ENCODE measurements at regions not wholly inside any gene's neighbourhood (a gene's known extent, or its start where the extent isn't known, plus 50 kb on each side); places are given as distances from the start of the nearest gene placed in this dataset.

DNA sequence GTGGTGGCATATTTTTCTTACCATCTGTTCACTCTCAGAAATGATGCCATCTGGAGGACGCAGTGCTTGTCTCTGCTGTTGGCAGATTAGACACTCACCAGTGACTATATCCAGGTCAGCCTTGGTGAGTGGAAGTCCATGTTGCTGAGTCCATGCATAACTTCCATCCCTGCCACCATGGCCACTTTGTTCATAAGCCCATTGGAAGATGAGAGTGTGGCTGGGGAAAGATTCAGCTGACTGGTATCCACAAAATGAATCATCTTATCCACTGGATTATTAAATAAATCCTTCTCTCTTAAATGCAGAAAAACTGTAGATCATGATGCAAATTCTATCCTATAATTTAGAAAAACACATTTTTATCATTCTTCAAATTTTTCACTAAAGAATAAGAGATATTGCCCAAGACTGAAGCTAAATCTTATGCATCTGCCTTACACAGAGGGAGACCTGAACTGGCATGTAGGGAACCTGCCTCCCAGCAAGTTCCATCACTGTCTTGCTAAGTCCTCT is 726.9 kb downstream of the TNS3 start:
- DNase-seq, result no peak

DNA sequence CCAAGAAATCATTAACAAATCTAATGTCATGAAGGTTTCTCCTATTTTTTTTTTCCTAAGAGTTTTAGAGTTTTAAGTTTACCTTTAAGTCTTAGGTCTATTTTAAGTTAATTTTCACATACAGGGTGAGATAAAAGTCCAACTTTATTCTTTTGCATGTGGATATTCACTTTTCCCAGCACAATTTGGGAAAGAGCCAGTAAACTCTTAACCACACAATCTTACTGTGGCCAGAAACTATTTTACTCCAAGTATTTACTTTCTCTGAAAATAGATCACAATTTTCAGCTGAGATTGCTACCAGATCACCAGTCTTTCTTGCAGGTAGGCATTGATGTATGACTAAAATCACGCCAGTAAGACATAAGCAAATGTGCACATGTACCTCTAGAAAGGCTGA is 728.5 kb downstream of the TNS3 start:
- DNase-seq, result no peak

DNA sequence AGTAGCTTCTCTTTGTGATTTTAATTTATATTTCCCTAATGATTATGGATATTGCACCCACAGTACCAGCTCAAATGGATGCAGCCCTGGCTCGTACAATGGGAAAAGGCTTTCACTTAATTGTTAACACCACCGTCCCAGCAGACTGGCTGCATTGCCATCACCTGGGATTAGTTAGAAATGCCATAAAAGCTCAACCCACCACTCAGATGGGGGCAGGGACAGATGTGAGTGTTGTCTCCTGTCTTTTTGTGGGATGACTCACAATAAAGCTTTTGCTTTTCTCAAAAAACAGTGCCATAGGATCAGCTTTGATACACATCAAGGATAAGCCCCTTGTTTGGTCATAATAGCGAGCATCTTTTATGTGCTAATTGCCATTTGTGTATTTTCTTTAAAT is 729.1 kb downstream of the TNS3 start:
- DNase-seq, result no peak

DNA sequence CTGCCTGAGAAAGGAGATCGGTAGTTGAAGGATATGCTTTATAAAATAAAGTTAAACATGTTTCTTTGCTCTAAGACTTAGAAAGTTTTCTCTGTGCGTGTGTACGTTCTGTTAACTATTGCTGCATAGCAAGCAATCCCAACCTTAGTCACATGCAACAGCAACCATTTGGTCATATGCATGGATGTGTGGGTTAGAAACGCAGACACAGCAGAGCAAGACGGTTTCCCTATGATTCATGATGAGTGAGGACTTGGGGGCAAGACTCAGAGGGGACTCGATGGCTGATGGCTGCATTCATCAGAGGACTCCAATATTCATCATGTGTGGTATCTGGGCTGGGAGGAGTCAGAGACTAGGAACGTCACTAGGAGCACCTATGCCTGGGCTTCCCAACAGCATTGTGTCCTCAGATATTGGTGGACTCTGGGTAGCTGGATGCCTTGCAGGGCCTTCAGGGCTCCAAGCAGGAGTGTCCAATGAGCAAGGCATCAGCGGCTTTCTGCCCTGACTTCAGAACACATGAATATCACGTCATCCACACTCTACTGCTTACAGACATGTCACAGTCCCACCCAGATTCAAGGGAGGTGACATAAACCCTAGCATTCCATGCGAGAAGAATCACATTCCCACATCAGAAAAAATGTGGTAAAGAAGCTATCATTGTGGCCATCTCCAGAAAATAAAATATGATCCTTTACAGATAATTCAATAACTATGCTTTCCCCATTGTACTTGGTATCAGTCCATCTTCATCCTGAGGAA is 731.2 kb downstream of the TNS3 start:
- DNase-seq, result no peak

DNA sequence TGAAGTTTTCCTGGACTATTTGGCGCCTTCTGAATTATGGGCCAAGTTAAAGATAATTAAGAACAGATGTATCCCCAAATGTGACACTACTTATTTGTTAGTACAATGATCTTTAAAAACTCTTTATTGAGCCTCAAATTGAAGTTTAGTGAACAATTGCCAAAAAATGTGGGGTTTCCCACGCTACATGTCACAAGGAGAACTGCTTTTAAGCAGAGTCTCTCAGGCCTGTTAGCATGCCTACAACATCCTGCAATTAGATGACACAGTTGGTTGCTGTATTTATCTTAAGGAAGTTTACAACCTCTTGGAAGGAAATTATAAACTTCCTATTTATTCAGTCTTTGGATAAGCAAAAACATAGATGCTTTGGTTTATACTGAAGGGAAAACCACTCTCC is 733.0 kb downstream of the TNS3 start:
- DNase-seq, result no peak

DNA sequence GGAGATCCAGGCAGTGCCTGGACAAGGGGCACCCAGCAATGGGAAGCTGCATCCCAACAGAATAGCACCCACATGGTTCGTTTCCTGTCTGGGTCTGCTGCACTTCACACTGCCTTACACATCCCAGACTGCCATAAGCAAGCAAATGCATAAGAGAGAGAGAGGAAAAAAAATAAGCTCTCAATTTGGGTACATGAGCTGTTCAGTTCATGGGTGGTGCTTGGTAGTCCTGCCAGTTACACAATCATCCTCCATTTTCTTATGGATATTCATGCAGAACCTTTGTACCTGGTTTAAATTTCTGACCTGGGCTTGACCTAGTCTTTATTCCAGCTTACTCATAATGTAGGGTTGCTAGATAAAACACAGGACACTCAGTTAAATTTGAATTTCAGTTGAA is 733.6 kb downstream of the TNS3 start:
- no peak for DNase-seq

DNA sequence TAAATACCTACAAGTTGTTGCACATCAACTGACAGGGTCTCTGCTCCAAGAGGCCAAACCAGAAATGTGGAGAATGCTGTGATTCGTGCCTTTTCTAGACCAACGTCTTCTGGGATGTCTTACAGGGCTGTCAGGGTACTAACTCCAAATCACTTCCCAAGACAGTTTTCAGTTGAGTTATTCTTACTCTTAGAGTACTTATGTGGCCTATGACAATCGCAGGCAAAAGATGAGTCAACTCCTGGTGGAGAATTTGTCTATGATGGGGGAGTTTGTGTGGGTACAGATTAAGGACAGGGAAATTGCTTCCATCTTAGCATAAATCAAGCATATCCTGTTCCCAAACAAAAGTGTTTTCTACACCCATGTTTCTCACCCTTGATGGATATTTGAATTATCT is 734.8 kb downstream of the TNS3 start:
- DNase-seq, result no peak

DNA sequence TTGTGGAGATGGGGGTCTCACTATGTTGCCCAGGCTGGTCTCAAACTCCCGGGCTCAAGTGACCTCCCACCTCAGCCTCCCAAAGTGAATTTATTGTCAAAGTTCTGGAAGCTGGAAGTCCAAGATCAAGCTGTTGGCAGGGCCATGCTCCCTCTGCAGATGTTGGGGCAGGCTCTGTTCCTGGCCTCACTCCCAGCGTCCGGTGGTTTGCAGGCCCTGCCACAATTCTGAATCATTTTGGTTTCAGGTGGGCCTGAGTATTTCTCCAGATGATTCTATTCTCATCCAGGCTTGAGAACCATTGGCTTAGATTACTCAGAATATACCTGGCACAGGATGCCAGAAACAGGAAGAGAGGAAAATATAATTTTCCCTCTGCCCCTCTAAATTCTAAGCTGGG is 737.4 kb downstream of the TNS3 start:
- no peak for DNase-seq

DNA sequence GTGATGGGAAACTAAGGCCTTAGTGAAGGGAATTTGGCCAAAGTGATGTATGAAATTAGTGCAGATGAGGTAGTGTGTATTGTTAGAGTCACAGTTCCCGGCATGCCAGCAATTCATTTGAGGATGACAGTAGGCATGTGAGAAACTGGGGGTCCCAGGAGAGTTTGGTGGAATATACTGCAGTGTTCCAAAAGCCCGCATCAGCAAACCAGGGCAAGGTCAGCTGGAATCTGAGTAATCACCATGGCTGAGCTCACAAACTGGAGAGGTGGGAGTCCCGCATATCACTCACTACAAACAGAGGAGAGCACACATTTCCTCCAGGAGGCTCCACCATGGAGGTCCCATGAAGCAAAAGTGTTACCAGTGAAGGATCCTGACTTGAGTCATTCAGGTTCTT is 740.7 kb downstream of the TNS3 start:
- DNase-seq, result no peak

DNA sequence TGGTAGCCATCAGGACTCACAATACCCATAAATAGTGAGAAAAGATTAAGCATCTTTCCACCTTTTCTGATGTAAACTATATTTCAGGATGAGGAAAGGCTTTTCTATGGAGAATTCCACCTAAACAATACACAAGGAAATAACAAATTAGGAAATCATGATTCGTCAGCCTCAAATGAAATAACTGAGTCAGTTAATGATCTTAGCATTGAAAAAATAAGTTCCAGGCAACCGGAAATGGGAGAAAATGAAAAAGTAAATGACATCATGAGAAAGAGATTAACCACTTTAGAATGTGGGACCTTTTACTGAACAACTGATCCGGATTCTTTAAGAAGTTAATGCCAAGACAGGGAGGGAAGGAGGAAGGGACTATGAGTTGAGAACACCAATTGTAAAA is 742.3 kb downstream of the TNS3 start:
- DNase-seq, result no peak

DNA sequence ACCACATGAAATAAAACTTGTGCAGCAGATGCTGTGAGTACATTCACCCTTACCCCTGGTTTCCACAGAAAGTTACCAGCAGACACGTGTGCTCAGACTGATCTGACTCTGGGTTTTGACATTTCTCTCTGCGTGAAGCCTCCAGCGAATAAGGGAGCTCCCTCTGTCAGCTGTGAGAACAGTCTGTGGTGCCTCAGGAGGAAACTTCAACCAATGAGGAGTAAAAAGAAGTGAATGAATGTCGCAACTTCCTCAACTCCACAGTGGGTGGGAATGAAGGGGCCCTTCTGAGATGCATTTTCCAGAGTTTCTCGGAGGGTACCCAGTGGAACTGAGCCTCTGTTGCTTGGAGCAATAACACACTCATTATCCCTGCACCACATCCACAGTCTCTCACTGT is 743.4 kb downstream of the TNS3 start:
- no peak for DNase-seq

DNA sequence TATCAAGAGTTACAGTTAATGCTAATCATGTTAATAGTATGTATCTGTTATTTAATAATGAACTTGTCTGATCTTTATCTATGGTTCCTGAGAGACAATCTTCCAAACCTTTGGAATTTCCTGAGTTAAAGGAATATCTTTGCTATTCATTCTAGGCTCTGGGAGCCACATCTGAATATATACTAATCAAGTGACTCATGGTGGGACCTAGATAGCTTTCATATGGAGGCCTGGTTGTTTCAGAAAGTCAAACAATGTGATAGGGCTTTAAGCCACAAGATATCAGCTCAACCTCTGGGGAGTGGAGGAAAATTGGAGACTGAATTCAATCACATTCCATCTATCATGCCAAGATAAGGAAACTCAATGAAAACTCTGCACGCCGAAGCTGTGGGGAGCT is 746.4 kb downstream of the TNS3 start:
- no peak for DNase-seq

DNA sequence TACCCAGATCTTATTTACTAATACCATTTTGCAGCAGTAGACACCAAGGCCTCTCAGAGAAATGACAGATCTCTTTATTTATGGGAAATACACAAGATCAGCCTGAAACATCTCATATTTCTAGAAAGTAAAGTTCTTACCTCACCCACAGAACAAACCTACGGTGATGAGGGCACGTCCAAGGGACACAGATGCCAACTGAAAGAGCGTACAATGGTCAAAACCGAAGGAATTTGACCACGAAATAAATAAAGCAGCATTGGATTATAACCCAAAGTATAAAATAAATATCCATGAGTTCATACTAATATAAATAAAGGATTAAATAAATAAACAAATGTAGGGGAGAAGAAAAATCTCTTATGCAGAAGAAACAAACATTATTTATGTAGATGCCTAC is 747.0 kb downstream of the TNS3 start:
- no peak for DNase-seq

DNA sequence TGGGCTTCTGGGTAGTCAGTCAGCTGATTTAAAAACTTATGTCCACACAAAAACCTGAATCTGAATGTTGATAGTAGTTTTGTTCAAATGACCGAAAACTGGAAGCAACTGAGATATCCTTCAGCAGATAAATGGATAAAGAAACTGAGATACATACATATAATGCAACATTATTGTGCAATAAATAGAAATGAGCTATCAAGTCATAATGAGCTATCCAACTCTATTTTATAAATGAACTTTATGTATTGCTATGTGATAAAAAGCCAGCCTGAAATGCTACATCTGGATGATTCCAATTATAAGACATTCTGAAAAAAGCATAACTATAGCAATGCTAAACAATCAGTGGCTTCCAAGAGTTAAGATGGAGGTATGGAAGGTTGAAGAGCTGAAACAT is 748.7 kb downstream of the TNS3 start:
- DNase-seq, result no peak

DNA sequence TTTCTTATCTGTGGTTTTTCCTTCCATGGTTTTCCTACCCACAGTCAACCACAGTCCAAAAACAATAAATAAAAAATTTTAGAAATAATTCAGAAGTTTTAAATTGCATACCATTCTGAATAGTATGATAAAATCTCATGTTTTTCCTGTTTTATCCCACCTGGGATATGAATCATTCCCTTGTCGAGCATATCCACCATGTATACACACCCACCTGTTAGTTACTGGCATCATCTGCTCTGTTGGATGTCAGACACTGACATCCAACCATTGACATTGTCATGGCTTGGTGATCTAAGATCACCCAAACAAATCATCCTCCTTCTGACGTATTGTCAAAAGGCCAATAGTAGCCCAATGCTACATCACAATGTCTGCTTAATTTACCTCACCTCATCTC is 749.8 kb downstream of the TNS3 start:
- no peak for DNase-seq

DNA sequence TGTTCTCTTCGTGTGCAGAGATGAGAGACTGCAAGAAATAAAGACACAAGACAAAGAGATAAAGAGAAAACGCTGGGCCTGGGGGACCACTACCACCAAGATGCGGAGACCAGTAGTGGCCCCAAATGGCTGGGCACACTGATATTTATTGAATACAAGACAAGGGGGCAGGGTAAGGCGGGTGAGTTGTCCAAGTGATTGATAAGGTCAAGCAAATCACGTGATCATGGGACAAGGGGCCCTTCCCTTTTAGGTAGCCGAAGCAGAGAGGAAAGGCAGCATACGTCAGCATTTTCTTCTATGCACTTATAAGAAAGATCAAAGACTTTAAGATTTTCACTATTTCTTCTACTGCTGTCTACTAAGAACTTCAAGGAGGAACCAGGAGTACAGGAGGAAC is 762.1 kb downstream of the TNS3 start:
- no peak for DNase-seq

DNA sequence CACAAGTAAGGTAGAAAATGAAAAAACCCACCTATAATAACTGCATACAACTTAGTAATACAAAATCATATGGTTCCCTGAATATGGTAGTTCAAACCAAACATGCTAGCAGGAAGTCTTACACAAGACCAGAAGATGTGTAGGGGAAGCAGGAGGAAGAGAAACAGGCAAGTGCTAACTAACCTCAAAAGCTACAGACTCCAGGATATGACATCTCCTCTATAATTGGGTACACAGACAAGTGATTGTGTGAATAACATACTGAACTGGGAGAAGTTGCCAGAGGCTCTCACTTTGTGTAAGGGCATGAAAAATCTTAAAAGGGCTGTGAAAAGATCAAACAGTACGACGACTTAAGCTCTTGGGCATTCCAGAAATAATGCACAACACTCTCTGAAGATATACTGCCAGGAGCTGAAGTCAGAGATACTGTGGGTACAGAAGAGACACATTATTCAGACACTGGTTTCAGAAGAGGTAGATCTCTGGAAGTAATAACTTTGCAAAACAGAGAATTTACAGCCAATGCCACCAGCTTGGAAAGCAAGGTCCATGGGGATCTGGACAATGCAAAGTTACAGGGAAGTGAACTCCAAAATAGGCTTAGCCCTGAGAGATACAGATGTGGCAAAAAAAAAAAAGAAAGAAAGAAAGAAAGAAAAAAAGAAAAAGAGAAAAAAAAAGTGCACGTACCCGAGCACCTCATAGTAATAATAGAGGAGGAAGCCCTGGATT is 767.2 kb downstream of the TNS3 start:
- no peak for DNase-seq

DNA sequence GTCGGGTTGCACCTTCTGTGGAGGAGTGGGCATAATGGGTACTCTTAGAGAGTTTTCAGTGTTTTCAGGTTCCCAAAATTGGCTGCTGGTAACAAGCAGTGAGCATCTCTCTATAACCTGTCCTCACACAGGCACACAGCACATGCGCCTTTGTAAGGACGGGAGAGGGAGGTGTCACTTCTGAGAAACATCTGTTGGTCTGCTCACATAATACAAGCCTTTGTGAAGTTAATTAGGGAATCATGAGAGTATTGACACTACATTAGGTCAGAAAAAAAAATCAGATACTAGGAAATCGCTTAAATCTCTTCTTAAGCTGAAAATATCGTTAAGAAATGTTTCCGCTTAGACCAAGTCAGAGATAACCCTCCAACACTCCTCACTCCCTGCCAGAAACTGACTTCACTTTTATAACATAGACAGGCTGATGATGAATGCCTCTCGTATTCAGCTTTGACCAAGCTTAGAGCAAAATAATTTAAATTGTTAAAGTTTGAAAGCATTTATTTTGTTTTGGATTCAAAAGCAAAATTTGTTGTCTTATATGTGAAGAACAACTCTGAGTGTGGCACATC is 769.7 kb downstream of the TNS3 start:
- no peak for DNase-seq

DNA sequence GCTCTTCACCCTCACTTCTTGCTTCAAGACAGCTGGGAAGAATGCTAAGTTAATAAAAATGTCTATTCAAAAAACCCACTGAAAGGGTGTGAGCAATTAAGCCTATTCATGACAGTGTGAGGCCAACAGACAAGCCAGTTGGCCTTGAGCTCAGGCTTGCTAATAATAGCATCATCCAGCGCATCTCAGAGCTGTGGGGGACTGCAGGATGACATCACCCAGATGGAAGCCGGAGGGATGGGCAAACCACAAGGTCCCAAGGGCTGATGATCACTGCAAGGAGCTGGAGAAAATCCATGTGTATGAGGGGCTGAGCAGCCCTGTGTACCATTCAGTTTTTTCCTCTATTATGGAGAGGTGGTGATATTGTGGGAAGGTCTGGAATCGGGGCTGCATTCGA is 770.4 kb downstream of the TNS3 start:
- no peak for DNase-seq

DNA sequence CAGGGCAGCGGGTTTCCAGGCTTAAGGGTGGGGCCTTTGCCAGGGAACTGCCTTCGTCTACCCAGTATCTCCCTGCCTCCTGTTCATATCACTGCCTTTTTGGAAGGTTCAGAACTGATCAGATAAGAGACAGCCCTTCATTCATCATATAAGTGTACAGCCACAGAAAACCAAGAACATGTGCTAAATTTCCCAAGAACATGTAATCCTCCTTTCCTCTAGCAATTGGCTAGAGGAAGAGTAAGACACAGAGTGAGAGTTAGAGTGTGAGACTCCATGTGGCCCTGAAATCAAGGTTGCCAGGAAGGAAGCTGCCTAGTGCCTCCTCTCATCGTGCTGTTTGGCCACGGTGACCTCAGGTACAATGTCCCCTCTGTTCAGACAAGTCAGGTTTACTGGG is 770.9 kb downstream of the TNS3 start:
- DNase-seq, result no peak

DNA sequence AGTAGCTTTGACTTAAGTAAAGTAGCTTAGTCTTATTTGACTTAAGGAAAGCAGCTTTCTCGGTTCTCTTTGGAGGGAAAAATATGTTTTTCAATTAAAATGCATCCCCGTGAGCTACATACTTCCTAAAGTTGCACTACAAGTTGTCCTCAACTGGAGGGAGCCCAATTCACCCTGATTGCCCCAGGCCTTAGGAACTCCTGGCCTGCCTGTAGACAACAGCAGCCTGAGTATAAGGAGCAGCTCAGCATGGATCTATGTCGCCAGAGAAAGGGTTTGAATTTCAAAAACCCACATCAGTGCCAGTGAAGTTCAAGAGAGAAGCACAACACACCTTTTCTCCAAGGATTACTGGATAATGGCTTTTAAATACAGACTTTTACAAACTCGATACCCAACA is 772.0 kb downstream of the TNS3 start:
- DNase-seq, result no peak

DNA sequence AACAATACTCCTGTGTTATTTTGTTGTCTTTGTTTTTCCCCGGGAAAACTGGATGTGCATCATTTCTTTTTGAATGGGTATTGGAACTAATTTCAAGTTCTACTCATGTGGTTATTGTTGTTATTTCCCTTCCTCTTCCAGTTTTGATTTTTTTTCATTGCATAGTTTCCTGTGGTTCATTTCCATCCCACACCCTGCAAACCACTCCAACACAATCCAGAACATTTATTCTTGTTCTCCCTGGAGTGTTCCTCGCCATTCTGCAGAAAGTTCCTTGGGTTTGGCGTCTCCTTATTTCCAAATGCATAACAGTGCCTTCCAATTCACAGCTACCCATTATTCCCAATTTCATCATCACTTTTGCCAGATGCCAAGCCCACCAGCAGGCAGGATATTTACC is 775.1 kb downstream of the TNS3 start:
- no peak for DNase-seq

DNA sequence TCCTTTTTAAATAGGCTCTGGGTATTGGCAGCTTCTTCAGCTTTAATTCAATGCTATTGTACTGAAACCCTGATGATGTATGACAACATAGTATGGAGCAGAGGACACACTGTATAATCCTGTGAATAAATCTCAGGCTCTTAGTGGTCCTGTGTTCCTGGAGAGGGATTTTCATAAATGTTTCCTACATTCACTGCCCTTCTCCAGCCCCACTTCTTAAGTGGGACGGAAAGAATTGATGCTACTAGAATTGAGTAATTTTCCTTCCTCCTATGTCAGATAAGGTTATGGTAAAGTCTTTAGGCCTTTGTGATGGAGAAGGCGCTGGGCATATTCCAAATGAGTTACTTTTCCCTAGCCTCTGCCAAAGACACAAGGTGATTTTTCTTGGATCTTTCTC is 779.4 kb downstream of the TNS3 start:
- DNase-seq, result no peak

DNA sequence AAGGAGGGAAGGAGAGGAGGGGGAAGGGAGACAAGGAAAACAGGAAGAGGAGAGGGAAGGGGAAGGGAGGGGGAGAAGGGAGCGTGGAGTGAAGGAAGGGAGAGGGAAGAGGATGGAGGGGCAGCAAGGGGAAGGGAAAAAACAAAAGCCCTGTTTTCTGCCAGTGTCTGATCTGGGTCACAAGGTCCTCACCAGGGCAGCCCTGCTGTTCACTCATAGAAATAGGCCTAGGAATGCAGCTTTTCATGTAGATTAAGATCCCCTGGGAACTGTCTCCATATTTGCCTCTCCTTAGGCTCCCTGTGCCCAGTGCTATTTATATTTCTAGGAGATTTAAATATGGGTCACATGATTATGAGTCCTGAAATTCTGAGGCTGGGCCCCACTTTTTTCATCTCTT is 790.7 kb downstream of the TNS3 start:
- DNase-seq, result no peak
